Neural progenitor cell (in vitro differentiated cells): ENCODE measurements at regions not wholly inside any gene's neighbourhood (a gene's known extent, or its start where the extent isn't known, plus 50 kb on each side); places are given as distances from the start of the nearest gene placed in this dataset.

Experiments used
- CTCF ChIP-seq: fragments of 200-600 bp; sonication (generic); IDR thresholded peaks from 2 replicates; pipeline ENCODE4 v1.5.1; 2017; ENCODE audit warnings: antibody characterized with exemption, mild to moderate bottlenecking
- EZH2 ChIP-seq: fragments of 200-600 bp; sonication (generic); IDR thresholded peaks from 2 replicates; pipeline ENCODE4 v1.6.1; 2017; ENCODE audit warnings: antibody characterized with exemption, mild to moderate bottlenecking, moderate library complexity

- TF ChIP-seq CTCF (no peak), EZH2 (no peak)
These were observed 118.5 kb downstream of the DLL1 start for GRCh38 chr6:170172392-170172791.
